ENCODE measurements at regions not wholly inside any gene's neighbourhood (a gene's known extent, or its start where the extent isn't known, plus 50 kb on each side); places are given as distances from the start of the nearest gene placed in this dataset.
"Not testable (repeated sequence)": the region's sequence is repeated elsewhere in the genome, so short reads cannot be mapped to it uniquely, and the experiment has no call there.

DNA sequence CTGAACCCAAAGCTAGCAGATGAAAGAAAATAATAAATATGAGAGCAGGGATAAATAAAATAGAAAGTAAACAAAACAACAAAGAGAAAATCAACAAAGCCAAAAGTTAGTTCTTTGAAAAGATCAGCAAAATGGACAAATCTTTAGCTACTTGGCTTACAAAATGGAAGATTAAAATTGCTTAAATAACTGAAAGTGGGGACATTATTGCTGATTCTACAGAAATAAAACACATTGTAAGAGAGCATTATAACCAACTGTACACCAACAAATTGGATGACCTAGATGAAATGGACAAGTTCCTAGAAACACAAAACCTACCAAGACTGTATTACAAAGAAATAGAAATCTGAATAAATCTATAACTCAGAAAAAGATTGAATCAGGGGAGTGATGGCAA lies 238.3 kb upstream of the C1orf87 start:
- DNase-seq = no peak

DNA sequence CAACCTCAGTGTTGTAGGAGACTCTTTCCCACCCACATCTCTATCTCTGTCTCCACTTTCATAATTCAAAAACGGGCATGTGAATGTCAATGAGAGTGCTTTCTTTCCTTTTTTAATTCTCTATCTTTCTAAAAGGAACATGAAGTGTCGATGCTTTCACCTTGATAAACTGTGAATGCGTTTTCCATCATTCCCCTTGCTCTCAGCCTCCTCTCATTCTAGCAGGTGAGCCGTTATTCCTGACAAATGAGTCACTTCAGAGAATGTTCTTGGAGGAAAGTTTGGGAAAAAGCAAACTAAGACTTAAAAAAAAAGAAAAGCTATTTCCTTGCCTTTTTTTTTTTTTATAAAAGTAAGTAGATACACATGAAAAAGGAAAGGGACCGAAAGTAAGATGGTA lies 226.0 kb upstream of the C1orf87 start:
- no peak for DNase-seq

DNA sequence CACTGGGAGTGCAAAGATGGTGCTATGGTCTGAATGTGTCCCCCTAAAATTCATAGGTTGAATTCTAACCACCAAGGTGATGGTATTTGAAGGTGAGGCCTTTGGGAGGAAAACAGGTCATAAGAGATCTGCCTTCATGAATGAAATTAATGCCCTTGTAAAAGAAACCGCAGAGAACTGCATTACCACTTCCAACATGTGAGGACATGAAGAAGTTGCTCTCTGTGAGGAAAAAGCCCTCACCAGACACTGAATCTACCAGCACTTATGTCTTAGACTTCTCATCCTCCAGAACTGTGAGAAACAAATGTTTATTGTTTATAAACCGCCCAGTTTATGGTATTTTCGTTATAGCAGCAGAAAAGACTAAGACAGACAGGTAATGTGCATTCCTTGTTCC lies 224.7 kb upstream of the C1orf87 start:
- no peak for DNase-seq

DNA sequence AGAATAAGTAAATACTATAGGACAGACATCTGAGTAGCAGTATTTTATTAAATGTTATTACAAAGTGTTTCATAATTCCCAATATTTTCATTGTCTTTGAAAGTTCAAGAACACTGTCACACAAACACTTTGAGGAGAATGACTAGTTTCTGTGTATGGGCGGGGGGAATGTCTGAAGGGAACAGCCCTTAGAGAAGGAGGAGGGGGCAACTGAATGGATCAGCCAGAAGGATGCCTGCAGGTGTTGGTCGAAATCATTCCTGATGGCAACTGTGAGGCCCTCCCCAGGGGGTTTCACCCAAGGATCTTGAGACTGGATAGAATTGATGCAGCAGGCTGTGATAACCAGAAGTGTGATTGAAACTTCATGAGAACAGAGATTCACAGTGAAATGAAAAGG lies 223.2 kb upstream of the C1orf87 start:
- no peak for DNase-seq

DNA sequence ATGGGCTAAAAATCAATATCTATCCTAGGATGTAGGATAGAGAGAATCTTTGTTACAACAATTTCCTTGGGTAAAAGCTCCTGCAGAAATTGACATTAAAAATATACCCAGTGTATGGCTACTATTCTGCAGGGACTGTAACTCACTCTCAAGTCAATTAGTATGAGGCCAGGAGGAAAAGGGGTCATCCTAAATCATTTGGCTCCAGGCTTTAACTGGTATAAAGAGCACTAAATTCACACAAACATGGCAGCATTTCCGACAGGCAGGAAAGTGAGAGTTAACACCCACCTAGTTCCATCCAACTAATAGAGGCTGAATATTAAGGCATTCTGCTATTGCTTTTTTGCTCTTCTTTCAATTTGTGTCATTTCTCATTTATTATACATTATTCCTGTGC lies 218.6 kb upstream of the C1orf87 start:
- DNase-seq = no peak

DNA sequence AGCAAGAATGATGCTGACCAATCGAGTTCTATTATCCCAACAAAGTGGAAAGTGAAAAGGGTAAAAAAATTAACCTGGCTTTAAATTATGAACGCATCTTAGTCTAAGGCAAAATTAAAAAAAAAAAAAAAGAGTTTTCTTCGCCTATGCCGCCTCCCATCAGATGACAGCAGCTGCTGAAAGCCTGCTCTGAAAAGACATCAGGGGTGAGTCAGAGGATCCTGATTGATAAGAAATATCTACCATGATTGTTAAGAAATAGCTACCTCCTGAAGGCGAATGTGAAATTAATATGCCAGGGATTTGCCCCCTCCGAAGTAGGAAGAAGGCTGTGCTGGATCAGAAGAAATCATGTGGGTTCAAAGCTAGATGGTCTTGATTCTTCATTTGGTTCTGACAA lies 216.8 kb upstream of the C1orf87 start:
- DNase-seq = no peak

DNA sequence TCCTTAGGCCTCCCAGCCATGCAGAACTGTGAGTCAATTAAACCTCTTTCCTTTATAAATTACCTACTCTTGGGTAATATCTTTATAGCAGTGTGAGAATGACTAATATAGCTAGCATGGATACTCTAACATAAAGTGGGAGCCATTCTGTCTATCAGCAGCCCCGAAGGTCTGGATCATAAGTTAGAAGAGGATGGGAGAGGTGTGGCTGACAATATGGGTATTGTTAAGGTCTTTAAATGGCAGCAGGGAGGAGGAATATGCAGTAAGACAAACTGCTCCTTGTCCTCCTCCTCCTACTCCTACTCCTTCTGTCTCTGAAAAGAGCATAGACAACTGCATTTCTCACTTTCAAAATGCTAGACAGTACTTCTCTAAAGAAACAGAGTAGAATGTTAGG lies 214.0 kb upstream of the C1orf87 start:
- no peak for DNase-seq

DNA sequence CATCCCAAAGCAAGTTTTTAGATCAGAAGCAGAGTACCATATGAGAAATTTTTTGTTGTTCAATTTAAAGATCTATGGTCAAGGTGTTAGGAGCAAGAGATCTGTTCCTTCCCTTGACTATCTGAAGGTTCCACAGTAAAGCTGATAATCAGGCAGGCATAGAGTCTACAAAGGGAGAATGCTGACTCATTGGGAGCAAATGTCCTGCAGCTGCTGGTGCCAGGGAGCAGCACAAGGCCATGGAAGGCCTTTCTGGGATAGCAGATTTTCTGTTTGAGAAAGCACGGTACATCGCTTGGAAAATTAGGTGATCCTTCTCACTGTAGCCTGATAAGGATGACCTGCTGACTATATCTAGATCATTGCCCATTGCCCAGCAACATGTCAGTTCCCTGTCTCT lies 210.1 kb upstream of the C1orf87 start:
- peak; percentile 21 for DNase-seq

DNA sequence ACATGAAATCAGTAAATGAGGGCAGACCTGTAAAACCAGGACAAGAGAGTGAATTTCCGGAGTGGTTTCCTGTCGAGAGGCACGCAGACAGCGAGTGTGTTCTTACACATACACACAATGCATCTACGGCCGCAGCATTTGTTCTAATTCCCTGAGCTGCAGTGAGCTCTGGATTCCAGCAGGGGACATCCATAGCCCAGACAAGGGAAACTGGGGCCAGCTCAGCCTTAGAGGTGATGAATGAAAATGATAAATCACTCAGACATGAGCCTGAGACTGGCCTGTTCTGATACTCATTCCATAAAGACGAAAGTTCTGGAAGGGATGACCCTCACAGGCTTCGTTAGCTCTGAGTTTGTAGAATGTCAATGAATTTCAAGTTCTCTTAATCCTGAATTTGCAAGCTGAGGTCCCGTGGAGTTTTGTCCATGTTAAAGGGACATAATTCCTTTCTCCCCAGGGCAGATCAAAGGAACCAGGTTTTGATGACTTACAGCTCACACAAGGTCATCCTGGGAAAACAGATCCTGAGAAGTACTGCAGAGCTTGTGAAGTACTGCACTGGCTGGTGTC lies 207.9 kb upstream of the C1orf87 start:
- peak; percentile 92 for DNase-seq

DNA sequence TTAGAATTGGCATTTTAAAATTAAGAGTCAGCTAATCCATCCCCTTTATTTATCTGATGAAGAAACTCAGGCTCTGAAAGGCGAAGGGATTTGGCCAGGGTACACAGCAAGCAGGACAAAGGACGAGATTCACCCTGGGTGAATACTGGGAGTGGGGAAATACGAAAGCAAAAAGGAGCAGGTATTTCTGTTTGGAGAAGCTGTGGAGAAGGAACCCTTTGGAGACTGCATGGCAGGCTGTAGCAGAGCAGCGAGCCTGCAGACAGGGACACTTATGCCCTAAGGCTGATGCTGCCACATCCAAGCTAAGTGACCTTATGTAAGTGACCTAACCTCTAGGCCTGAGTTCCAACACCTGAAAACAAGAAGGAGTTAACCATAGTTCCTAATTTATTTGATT lies 207.2 kb upstream of the C1orf87 start:
- DNase-seq = no peak

DNA sequence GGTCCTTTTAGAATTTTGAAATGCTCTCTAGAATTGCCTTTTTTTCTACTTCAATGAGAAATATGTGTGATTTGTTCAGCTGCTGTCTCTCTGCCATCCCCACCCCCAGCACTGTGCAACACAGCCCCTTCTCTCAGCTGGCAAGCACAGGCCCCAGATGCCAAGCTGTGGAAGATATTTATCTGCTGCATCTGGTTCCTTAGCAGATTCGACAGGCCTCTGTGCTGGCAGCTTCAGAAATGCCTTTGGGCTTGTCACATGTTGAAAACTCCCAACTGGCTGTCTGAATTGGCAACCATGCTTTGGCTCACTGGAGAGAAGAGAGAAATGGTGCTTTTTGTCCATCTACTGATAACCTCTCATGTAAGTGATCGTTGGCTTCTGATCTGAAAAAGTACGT lies 206.7 kb upstream of the C1orf87 start:
- peak; percentile 15 for DNase-seq

DNA sequence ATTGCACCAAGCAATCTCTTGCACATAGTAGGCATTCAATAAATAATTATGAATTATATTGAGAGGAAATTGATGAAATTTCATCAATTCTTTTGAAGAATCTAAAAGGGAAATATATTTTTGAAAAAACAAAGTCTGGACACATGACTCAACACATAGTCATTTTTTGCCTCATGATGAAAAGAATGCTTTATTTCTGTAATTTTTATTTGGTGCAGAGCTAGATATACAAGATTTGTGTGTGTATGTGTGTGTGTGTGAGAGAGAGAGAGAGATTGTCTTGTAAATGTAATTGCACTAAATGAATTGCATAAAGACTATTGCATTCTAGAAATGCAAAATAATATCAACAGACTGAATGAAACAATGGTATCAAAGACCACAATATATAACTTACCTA lies 206.2 kb upstream of the C1orf87 start:
- DNase-seq = peak; percentile 4

DNA sequence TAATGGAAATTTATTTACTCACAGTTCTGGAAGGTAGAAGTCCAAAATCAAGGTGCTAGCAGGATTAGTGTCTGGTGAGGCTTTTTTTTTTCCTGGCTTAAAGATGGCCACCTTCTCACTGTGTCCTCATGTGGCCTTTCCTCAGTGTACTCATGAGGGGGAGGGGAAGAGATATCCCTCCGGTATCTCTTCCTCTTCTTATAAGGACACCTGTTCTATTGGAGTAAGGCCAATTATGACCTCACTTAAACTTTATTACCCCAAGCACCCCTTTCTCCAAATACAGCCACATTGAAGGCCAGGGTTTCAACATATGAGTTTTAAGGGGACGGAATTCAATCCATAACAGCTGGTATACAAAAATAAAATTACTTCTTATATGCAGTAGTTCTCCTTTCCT lies 203.7 kb upstream of the C1orf87 start:
- no peak for DNase-seq

DNA sequence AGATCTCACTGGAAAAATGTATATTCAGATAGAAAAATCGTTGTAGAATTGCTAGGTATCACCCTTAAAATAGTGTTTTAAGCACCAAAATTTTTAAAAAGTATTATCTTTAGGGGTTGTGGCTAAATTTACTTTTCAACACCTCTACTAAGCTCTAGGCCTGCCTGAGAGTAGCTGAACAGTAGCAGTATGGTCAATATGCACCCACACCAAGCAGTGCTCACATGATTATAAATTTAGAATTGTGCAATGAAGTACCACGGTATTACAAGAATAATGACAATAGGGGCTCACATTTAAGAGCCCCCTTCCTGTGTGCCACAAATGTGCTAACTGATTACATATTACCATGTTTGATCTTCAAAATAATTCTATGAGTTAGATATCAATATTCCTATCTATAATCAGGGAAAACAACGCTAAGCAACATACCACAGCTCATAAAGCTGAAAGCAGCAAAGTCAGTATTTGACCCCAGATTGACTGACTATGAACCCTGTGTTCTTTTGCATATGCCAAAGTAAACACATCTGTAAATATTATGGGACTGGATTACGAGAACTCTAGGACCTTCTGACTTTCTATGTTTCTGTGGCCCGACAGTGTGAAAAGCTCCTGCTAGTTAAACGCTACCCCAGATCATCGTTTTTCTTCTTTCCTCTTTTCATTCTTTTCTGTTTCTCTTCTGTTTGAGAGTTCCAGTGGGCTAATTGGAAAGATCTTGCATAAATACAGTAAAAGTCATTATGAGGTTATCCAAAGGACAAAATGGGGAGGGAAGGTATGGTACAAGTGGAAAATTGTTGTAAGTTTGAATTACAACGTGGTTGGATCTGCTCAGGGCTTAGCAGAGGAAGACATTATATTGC lies 201.1 kb upstream of the C1orf87 start:
- no peak for DNase-seq

DNA sequence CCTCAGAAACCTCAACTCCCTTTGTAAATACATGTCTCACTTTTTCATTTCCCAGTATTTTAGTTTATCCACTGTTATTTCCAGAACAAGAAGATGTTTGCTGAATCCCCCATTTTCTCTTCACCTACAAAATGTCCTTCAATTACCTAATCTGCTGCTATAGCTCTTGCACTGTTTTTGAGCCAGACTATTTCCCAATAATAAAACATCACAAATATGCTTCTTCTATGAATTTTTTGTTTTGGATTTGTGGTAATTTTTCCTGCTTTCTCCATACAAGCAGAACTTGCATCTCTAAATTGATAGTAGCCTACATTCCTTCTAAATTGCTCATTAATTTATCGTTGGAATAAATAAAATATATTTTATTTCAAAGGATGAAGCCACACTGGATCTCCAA lies 199.6 kb upstream of the C1orf87 start:
- DNase-seq = no peak

DNA sequence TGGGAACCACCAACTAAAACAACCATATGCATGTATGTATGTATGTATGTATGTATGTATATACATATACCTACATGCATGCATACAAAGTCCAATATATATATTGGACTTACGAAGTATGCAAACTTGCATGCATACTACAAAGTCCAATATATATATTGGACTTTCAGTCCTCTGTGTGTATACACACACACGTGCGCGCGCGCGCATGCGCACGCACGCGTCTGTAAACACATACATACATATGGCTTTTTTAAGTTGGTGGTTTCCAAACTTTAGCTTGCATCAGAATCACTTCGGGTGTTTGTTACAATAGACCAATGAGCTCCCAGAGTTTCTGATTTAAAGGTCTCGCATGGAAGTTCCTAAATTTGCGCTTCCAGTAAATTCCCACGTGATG lies 197.5 kb upstream of the C1orf87 start:
- no peak for DNase-seq

DNA sequence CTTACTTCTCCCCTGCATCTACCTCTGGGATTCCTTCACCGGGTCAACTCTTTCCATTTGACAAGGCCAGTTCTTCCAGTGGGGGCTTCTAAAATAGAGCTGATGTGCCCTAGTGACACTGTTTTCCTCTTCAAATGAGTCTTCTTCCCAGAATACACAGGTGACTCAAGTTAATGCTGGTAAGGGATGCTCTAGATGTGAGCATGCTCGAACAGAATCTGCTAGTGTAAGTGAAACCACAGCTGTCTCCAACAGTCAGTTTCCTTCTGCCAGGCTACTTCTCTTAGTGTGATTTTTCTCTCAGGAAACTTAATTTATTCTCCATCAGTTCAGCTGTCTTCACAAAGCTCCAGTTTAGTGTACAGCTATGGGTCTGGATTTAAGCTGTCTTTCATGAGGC lies 194.9 kb upstream of the C1orf87 start:
- DNase-seq = no peak

DNA sequence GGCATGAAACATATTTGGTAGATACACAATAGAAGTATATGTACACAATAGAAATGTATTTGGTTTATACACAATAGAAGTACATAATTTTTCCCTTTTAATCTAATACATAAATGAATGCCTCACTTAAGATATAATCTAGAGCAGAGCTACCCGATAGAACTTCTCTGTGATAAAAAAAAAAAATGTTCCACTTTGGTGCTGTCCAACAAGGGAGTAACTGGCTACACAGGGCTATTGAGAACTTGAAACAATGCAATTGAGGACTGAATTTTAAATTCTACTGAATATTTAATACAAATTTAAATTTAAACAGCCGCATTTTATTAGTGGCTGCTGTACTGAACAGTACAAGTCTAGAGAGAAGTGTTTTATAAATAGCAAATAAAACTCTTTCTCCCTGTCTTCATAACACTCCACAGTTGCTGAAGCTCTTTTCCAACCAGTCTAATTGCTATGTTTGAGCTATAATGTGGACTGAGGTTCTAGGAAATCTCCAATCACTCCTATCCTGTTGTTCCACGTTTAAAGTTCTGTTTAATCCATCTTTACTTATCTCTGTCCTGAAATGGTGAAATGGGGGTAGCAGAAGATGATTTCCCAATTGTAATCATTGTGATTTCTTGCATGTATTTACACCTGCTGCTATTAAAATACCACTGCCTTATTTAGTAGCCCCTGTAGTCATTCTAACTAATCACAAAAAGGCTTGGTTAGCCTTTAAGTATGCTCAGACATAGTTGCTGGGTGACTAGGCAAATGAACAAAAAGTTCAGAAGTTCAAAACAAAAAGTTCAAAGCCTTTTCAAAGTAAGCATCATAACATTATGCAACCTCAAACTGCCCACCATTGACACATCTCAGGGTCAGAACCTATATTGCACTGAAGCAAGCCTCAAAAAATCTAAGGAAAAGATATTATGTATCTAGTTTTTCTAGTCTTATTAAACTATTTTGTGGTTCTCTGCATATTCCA lies 192.3 kb upstream of the C1orf87 start:
- no peak for DNase-seq

DNA sequence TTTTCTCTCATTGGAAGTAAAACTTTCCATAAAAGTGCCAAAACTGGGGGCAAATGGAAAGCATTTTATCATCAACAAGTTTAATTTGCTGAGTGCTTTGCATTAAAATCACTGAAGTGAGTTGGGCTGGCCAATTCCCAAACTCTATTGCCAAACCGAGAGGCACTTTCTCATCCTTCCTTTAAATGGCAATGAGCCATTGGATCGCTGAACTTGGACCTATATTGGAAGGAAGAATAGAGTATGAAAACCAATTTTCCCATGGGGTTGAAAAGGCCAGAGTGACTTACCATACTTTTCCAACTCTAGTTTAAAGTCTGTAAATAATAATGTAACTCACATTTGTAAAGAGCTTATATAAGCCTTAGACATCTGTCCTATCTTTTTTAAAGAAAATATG lies 189.1 kb upstream of the C1orf87 start:
- no peak for DNase-seq

DNA sequence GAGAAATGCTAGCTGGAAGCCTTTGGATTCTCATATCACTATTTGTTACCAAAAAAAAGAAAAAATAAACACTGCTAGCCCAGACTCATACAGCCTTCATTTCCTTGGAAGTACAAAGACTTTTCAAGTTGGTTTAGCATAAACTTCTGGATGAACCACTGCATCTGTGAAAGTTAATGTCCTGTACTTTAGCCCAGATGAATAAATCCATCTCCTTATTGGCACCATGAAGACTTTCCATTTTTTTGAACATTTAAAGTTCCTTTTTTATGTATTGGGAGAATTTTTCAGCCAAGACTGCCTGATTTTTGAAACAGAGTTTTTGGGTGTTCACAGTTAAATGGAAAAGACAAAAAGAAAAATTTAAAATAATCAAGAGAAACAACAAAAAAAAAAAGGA lies 184.0 kb upstream of the C1orf87 start:
- no peak for DNase-seq

DNA sequence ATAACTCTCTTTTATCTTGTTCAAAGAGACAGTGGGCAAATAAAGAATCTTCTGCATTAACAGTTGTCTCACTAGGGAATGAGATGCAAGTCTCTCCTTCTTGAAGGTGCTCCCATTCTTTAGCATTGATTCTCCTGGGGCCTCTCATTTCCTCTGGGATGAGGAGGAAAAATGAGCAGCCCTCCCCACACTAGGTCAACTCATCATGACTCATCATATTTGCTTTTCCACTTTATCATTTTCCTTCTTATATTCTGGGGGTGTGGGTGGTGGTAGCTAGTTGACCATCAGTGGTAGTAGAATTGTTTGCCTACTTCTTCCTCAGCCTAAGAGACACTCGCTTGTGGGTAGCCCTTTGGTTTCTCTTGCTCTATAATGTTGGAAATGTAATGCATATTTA lies 182.0 kb upstream of the C1orf87 start:
- DNase-seq = peak; percentile 3

DNA sequence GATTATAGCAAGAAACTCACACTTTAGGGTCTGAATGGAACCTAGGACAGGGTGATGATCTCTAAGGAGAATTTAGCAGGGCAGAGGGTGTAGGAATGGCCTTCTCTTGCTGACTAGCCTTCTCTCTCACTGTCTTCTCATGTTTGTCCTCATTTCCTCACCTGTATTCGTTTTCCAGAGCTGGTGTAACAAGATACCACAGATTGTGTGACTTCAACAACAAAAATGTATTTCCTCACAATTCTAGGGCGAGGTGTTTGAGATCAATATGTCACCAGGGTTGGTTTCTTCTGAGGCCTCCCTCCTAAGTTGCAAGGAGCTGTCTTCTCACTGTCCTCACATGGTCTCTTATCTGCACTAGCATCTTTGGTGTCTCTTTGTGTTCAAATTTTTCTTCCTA lies 177.9 kb upstream of the C1orf87 start:
- no peak for DNase-seq

DNA sequence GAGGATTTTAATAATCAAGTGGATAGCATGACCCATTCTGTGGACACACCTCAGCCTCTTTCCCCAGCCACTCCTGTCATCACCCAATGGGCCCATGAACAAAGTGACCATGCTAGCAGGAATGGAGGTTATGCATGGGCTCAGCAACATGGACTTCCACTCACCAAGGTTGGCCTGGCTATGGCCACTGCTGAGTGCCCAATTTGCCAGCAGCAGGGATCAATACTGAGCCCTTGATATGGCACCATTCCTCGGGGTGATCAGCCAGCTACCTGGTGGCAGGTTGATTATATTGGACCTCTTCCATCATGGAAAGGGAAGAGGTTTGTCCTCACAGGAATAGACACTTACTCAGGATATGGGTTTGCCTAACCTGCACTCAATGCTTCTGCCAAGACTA lies 173.9 kb upstream of the C1orf87 start:
- DNase-seq = not testable (repeated sequence)

DNA sequence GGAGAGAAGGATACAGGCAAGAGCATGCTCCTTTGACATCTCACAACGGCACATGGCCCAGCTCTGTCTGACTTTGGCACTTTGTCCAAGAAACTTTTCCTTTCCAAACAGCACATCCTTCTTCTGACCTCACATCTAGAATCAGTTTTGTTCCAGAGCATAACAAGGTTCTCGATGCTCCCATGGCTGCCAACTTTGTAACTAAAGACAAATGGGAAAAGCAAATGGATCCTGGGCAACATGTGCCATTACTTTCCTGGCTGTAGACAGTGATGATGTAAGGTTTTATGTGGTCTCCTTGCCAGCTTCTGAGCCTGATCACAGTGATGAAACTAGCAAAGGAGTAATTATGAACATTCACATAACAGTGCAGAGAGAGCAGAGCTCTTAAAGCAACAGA lies 171.8 kb upstream of the C1orf87 start:
- DNase-seq = no peak
